Stimulated activated CD4-positive, alpha-beta T cell treated with anti-CD3 and anti-CD28 coated beads, Interleukin-1b, Interleukin-23, amount 100 ng/mL, for 48 hours (primary cell): ENCODE measurements at regions not wholly inside any gene's neighbourhood (a gene's known extent, or its start where the extent isn't known, plus 50 kb on each side); places are given as distances from the start of the nearest gene placed in this dataset.
"Not testable (repeated sequence)": the region's sequence is repeated elsewhere in the genome, so short reads cannot be mapped to it uniquely, and the experiment has no call there.

Source experiments
- DNase-seq: peaks from one replicate; pipeline ENCODE4 v3.0.0-alpha.2; 2020

DNA sequence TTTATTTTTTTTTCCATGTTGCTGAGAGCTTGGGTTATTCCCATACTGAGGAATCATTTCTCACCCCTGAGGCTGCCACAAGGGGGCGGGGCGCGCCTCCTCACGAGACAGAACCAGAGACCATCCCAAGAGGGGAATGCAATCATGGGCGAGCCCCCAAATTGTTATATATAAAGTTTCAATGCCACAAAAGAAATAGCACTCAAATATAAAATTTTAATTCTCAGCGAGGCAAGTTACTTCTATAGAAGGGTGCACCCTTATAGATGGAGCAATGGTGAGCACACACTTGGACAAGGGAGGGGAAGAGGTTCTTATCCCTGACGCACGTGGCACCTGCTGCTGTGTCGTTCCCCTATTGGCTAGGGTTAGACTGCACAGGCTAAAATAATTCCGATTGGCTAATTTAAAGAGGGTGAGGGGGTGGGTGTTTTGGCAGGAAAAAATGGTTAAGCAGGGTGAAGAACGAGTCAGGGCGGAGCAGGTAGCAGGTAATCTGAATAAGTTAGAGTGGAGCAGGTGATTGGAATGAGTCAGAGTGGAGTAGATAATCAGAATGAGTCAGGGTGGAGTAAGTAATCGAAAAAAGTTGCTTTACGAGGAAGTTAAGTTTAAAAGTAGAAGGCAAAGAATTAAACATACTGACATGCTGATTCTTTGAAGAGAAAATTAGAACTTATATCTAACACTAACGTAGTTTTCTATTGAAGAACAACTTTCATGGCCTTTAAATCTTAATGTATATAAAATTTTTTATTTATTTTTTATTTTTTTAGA, 177.5 kb downstream of the MTCL1 start:
- no peak for DNase-seq

GRCh38 chr18:8883409-8883668, 178.0 kb downstream of the MTCL1 start:
- DNase-seq, result no peak

DNA sequence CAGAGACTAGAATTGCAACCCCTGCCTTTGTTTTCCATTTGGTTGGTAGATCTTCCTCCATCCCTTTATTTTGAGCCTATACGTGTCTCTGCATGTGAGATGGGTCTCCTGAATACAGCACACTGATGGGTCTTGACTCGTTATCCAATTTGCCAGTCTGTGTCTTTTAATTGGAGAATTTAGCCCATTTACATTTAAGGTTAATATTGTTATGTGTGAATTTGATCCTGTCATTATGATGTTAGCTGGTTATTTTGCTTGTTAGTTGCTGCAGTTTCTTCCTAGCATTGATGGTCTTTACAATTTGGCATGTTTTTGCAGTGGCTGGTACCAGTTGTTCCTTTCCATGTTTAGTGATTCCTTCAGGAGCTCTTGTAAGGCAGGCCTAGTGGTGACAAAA, 182.5 kb downstream of the MTCL1 start:
- not testable (repeated sequence) for DNase-seq

DNA sequence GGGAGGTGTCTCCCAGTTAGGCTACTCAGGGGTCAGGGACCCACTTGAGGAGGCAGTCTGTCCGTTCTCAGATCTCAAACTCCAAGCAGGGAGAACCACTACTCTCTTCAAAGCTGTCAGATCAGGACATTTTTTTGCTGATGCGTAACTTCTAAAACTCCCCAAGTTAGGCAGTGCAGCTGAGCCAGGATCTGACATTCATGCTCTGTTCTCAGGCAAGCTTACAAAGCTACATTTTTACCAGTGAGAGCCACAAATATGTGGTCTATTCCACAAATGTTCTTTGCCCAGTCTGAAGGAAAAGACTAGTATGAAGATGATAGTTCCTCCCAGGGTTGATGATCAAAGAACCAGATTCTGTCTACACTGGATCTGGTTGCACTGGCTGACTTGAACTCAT, 184.1 kb downstream of the MTCL1 start:
- DNase-seq, result no peak

DNA sequence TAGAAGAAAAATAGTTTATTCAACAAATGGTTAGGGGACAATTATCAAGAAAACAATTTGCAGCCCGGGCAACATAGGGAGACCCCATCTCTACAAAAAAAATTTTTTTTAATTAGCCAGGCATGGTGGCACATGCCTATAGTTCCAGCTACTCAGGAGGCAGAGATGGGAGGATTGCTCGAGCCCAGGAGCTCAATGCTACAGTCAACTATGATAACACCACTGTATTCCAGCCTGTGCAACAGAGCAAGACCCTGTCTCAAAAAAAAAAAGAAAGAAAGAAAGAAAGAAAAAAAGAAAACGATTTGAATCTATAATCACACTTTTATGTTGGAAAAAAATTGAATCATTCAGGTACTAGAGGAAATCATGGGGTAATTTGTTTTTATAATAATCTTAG, 185.1 kb downstream of the MTCL1 start:
- not testable (repeated sequence) for DNase-seq

GRCh38 chr18:8890957-8891464, 185.7 kb downstream of the MTCL1 start:
- DNase-seq, result no peak

DNA sequence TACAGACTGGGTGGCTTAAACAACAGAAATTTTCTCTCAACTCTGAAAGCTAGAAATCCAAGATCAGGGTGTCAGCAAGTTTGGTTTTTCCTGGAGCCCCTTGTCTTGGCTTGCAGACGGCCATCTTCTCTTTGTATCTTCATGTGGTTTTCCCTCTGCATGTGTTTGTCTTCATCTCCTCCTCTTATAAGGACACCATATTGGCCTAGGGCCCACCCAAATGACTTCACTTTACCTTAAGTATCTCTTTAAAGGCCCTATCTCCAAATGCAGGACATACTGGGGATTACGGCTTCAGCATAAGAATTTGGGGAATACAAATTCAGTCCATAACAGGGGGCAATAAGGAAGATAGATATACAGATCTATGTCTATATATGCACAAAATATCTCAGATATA, 187.9 kb downstream of the MTCL1 start:
- DNase-seq, result no peak

GRCh38 chr18:8893628-8894231, 188.4 kb downstream of the MTCL1 start:
- DNase-seq, result no peak

DNA sequence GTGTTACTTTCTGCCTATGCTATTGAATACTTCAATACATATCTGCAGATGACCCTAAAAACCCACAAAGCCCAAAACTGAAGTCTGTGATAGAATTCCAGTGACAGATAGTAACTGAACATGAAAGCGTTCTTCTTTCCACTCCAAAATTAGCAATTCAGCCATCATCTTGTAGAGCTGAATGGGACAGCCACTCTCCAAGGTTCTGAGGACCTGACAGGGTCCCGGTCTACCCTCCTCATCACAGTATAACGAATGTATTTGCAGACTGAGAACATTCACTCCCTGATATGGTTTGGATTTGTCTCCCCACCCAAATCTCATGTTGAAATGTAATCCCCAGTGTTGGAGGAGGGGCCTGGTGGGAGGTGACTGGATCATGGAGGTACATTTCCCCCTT, 189.5 kb downstream of the MTCL1 start:
- no peak for DNase-seq

DNA sequence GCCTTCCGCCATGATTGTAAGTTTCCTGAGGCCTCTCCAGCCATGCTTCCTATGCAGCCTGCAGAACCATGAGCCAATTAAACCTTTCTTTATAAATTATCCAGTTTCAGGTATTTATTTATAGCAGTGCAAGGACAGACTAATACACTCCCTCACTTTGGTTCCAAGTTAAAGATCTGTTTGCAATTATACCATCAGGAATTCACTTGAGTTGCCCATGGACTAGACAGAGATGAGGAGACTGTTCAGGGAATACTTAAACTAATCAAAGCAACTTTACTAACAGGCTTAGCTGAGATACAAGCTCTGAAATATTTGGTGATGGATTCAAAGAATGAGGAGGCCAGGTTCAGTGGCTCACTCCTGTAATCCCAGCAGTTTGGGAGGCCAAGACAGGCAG, 190.0 kb downstream of the MTCL1 start:
- DNase-seq, result no peak

DNA sequence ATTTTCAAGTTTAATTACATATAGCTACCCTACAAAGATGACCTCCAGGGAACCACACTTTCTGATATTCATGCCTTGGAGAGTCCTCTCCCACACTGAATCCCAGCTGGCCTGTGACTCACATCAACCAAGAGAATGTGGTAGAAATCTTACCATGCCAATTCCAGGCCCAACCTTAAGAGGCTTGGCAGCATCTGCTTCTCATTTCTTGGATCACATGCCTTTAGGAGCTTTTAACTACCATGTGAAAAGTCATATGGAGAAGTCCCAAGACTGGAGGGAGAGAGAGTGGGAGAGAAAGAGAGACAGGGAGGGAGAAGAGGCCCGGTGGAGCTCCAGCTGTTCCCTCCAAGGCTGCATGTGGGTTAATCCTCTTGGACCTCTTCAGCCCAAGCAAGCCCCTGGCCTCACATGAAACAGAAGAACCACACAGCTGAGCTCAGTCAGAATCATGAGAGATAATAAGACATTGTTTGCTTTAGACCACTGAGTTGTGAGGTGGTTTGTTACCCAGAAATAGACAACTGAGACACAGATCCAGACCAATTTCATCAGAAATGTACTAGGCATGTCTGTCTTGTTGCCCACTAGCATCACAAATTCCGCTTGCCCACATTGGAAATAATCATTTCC, 190.7 kb downstream of the MTCL1 start:
- DNase-seq, result no peak

DNA sequence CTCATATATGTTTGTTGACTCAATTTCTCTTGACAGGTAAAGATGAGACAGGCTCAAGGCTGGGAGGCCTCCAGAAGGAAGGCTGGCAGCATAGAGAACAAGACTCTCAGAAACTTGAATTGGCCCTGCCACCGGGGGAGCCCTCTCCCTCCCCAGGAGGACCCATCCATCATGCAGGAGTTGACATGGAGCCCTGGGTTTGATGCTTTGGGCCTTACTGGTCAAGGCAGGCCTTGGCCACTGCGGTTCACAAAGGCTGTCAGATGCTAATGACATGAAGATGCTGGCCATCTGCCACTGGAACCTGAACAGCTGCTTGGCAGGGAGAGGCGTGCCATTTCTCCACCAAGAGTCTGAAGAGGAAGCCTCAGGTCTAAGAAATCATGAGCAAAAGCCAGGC, 193.6 kb downstream of the MTCL1 start:
- DNase-seq, result no peak

DNA sequence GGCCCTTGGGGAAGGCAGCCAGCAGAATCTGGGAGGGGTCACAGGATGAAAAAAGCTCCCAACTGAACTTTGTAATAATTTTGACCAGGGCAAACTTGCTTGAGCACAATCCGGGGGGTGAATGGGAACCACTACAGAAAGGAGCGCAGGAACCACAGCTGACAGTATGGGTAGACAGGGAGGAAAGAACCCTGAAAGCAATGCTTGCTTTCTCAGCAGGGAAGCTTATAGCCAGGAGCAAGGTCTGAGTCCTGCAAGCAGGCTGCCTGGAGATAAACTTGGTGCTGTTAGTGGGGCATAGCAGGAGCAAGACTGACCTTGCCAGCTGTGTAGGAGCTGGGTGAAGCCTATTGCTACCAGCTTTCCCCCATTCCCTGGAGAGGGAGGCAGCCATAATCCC, 195.2 kb downstream of the MTCL1 start:
- no peak for DNase-seq

- DNase-seq, result no peak
Measured at GRCh38 chr18:8901019-8901418, 195.7 kb downstream of the MTCL1 start.

GRCh38 chr18:8904316-8904715, 198.2 kb upstream of the NDUFV2 start:
- DNase-seq, result no peak

- no peak for DNase-seq
Measured at GRCh38 chr18:8908792-8909510, 193.5 kb upstream of the NDUFV2 start.

DNA sequence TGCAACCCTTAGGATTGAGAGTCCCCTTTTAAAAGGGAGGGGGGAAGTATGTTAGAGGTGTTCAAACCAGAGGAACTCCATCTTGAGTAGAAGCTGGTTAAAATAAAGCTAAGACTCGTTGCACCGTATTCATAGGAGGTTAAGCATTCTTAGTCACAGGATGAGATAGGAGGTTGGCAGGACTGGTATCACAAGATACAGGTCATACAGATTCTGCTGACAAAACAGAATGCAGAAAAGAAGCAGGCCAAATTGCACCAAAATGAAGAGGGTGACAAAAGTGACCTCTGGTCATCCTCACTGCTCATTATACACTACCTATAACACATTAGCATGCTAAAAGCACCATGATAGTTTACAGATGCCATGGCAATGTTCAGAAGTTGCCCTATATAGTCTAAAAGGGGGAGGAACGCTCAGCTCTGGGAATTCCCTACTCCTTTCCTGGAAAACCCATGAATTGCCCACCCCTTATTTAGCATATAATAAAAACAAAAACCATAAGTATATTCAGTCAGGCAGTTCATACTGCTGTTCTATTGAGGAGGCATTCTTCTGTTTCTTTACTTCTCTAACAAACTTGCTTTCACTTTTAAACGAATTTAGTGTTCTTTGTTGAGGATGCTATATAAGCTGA, 192.2 kb upstream of the NDUFV2 start:
- DNase-seq, result no peak

- no peak for DNase-seq
Measured at GRCh38 chr18:8910843-8911242, 191.7 kb upstream of the NDUFV2 start.

DNA sequence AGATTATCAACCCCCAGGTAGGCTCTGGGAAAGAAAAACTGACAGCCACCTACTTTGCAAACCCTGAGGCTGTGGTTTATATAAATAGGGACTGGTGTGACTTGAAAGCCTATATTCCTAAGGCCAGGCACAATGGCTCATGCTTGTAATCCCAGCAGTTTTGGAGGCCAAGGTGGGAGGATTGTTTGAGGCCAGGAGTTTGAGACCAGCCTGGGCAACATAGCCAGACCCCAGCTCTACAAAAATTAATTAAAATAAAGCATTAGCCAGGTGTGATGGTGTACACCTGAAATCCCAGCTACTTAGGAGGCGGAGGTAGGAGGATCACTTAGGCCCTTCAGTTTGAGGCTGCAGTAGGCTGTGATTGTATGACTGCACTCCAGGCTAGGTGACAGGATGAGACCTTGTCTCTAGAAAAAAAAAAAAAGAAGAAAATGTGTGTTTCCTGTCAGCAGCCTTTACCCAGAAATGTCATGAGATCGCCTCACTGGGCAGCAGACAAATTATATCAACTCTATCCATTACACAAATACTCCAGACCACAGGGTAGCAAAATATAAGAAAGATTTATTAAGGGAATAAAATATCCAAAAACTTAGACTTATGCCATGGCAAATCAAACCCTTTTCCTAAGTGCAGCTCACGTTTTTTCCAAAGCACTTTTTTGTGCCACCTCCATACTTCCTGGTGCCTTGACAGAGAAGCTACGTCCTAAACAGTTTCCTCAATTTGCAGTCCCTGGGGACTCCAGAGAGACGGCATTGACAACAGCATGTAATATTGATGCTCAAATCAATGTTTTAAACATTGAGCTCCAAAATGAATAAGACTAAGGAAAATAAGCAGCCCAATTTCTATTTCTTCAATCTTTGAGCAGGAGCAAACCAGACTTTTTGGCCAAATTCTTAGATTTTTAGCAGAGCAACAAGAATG, 190.8 kb upstream of the NDUFV2 start:
- no peak for DNase-seq

DNA sequence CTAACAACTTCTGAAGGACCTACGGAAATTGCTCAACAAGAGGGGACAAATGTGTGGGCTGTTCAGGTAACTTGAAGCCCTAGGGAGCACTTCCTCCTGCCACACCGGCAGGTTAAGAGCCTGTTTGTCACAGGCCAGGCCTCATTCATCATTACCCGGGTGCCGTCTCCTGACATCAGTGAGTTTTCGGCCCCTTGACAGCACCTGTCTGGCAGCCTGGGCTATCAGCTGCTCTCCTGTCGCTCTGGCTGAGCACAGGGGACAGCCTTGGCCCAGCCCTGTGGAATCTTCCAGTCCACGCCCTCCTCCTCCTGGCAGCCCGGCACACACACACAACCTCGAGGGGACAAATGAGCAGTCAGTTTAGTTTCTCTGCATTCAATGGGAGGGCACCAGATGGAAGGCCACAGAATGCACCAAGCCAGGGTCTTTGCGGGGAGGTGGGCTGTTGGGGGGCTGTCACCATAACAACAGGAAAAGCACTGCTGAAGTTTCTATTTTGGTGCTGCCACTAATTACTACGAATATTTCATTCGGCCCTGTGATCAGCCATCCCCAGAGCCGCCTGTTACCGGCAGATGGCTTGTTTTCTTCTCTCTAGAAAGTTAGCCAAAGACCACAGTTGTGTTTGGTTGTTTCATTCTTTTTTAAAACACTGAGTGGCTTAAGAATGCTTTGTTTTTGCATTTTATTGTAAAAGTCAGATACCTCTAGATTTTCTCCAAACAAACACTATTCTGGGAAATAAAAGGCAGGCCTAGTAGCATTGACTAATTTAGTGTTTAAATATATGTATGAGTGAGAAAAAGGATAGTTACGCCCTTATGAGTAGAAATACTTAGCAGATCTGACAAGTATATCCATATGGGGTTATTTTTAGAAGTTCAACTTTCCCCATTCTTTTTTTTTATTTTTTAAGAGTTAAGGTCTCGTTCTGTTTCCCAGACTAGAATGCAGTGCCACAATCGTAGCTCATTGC, 189.9 kb upstream of the NDUFV2 start:
- no peak for DNase-seq
